ENCODE measurements at regions not wholly inside any gene's neighbourhood (a gene's known extent, or its start where the extent isn't known, plus 50 kb on each side); places are given as distances from the start of the nearest gene placed in this dataset.

DNA sequence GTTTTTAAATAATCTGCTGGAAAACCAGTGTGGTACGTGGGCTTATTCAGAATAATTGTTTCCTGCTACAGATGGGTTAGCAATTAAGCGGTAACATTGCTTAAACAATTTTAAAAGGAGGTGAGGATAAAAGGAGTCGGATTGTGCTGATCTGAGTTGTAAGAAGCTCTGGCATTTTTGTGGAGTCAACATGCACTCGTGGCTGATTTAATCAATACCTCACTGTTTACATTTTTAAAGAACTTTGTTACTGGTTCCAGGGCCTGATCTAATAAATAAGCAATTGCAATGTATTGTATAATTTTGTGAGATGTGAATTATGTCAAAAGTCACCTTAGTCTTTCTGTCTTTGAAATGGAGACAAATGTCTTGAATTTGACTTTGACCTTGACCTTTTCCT lies 474.0 kb downstream of the SETD4 start:
- TF ChIP-seq, protein P1, sequence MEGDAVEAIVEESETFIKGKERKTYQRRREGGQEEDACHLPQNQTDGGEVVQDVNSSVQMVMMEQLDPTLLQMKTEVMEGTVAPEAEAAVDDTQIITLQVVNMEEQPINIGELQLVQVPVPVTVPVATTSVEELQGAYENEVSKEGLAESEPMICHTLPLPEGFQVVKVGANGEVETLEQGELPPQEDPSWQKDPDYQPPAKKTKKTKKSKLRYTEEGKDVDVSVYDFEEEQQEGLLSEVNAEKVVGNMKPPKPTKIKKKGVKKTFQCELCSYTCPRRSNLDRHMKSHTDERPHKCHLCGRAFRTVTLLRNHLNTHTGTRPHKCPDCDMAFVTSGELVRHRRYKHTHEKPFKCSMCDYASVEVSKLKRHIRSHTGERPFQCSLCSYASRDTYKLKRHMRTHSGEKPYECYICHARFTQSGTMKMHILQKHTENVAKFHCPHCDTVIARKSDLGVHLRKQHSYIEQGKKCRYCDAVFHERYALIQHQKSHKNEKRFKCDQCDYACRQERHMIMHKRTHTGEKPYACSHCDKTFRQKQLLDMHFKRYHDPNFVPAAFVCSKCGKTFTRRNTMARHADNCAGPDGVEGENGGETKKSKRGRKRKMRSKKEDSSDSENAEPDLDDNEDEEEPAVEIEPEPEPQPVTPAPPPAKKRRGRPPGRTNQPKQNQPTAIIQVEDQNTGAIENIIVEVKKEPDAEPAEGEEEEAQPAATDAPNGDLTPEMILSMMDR (IDR thresholded peaks at IDR 0.05; ENCODE audit: insufficient read depth, low read length), result no peak
- TF ChIP-seq POLR2AphosphoS5 (IDR thresholded peaks at IDR 0.05; ENCODE audit: low read depth) (no peak), GABPA (IDR thresholded peaks at IDR 0.05; ENCODE audit: low read depth) (no peak), SPI1 (IDR thresholded peaks at IDR 0.05; ENCODE audit: borderline replicate concordance, low read depth) (no peak)
- TF ChIP-seq, protein P2, sequence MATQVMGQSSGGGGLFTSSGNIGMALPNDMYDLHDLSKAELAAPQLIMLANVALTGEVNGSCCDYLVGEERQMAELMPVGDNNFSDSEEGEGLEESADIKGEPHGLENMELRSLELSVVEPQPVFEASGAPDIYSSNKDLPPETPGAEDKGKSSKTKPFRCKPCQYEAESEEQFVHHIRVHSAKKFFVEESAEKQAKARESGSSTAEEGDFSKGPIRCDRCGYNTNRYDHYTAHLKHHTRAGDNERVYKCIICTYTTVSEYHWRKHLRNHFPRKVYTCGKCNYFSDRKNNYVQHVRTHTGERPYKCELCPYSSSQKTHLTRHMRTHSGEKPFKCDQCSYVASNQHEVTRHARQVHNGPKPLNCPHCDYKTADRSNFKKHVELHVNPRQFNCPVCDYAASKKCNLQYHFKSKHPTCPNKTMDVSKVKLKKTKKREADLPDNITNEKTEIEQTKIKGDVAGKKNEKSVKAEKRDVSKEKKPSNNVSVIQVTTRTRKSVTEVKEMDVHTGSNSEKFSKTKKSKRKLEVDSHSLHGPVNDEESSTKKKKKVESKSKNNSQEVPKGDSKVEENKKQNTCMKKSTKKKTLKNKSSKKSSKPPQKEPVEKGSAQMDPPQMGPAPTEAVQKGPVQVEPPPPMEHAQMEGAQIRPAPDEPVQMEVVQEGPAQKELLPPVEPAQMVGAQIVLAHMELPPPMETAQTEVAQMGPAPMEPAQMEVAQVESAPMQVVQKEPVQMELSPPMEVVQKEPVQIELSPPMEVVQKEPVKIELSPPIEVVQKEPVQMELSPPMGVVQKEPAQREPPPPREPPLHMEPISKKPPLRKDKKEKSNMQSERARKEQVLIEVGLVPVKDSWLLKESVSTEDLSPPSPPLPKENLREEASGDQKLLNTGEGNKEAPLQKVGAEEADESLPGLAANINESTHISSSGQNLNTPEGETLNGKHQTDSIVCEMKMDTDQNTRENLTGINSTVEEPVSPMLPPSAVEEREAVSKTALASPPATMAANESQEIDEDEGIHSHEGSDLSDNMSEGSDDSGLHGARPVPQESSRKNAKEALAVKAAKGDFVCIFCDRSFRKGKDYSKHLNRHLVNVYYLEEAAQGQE (IDR thresholded peaks at IDR 0.05; ENCODE audit: insufficient replicate concordance, low read depth), result no peak

Data from HL-60 (cell line).